ENCODE measurements at regions not wholly inside any gene's neighbourhood (a gene's known extent, or its start where the extent isn't known, plus 50 kb on each side); places are given as distances from the start of the nearest gene placed in this dataset.

DNA sequence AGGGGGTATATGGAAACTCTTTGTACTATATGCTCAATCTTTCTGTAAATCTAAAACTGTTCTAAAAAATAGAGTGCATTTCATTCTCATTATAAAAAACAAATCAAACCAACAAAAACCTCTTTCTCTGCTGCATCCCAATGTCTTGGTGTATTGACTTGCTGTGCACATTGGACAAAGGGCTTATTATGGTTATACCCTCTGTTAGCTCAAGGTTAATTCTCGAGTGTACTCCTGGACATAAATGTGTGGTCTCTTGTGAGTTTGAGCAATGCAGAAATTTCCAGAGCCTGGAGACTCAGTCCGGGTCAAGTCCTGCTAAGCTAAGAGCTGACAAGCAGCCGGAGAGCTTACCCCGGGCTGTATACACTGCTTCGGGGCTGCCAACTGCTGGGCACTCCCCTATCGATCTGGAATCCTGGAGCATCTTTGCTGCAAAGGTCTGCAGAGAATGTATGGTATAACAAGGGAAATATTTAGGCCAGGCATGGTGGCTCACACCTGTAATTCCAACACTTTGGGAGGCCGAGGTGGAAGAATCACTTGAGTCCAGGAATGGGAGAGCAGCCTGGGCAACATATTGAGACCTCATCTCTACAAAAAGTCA is 66.2 kb upstream of the BRD7 start:
- TF ChIP-seq, protein P1, sequence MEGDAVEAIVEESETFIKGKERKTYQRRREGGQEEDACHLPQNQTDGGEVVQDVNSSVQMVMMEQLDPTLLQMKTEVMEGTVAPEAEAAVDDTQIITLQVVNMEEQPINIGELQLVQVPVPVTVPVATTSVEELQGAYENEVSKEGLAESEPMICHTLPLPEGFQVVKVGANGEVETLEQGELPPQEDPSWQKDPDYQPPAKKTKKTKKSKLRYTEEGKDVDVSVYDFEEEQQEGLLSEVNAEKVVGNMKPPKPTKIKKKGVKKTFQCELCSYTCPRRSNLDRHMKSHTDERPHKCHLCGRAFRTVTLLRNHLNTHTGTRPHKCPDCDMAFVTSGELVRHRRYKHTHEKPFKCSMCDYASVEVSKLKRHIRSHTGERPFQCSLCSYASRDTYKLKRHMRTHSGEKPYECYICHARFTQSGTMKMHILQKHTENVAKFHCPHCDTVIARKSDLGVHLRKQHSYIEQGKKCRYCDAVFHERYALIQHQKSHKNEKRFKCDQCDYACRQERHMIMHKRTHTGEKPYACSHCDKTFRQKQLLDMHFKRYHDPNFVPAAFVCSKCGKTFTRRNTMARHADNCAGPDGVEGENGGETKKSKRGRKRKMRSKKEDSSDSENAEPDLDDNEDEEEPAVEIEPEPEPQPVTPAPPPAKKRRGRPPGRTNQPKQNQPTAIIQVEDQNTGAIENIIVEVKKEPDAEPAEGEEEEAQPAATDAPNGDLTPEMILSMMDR (conservative IDR thresholded peaks at IDR 0.05; ENCODE audit: low read depth, low read length) = no peak
- no peak for TF ChIP-seq EZH2 (IDR thresholded peaks at IDR 0.05; ENCODE audit: borderline replicate concordance, low read depth, low read length, poor library complexity, severe bottlenecking)
